Neural cell (in vitro differentiated cells): ENCODE measurements at regions not wholly inside any gene's neighbourhood (a gene's known extent, or its start where the extent isn't known, plus 50 kb on each side); places are given as distances from the start of the nearest gene placed in this dataset.

ENCODE experiments used
- H2AFZ ChIP-seq: fragments of 200-600, 300-800 bp; sonication (generic), shearing (Covaris generic); 2 replicates; pipeline ENCODE4 v1.6.0; 2014; ENCODE audit warnings: low read depth, mild to moderate bottlenecking, antibody characterized with exemption, low read length, moderate library complexity
- H3F3A ChIP-seq: fragments of 200-600 bp; shearing (Covaris generic); 2 replicates; pipeline ENCODE4 v1.6.1; 2016; ENCODE audit warnings: mild to moderate bottlenecking, moderate library complexity, mixed read lengths, antibody characterized with exemption, low read length; ENCODE audit not compliant: insufficient read depth, poor library complexity, severe bottlenecking
- H3K27ac ChIP-seq: fragments of 200-600, 300-800 bp; sonication (generic), shearing (Covaris generic); 2 replicates; pipeline ENCODE4 v1.5.1; 2014; ENCODE audit warnings: mild to moderate bottlenecking, low read length, moderate library complexity
- H3K27me3 ChIP-seq: fragments of 300-800, 200-600 bp; sonication (generic), shearing (Covaris generic); 2 replicates; pipeline ENCODE4 v1.6.0; 2014; ENCODE audit warnings: mild to moderate bottlenecking, low read depth, low read length, moderate library complexity; ENCODE audit not compliant: insufficient read depth
- H3K36me3 ChIP-seq: fragments of 300-800, 200-600 bp; sonication (generic), shearing (Covaris generic); 2 replicates; pipeline ENCODE4 v1.5.1; 2014; ENCODE audit warnings: mild to moderate bottlenecking, antibody characterized with exemption, low read length, moderate library complexity; ENCODE audit not compliant: insufficient read depth
- H3K4me2 ChIP-seq: fragments of 300-800, 200-600 bp; sonication (generic), shearing (Covaris generic); 2 replicates; pipeline ENCODE4 v1.6.0; 2014; ENCODE audit warnings: mild to moderate bottlenecking, low read length
- H3K4me3 ChIP-seq: fragments of 300-800, 200-600 bp; sonication (generic), shearing (Covaris generic); 2 replicates; pipeline ENCODE4 v1.5.1; 2014; ENCODE audit warnings: mild to moderate bottlenecking, low read length, moderate library complexity
- H3K79me2 ChIP-seq: fragments of 200-600 bp; shearing (Covaris generic); replicated peaks from 2 replicates; pipeline ENCODE4 v1.6.0; 2014; ENCODE audit warnings: mild to moderate bottlenecking, low read length, moderate library complexity; ENCODE audit not compliant: insufficient read depth
- H3K9ac ChIP-seq: fragments of 300-800, 200-600 bp; sonication (generic), shearing (Covaris generic); 2 replicates; pipeline ENCODE4 v1.6.1; 2016; ENCODE audit warnings: mild to moderate bottlenecking, low read length, mixed read lengths
- H3K9me2 ChIP-seq: fragments of 200-600 bp; shearing (Covaris generic); 2 replicates; pipeline ENCODE4 v1.6.1; 2016; ENCODE audit warnings: mild to moderate bottlenecking, low read length, mixed read lengths; ENCODE audit not compliant: insufficient read depth
- H3K9me3 ChIP-seq: fragments of 200-600, 300-800 bp; sonication (generic), shearing (Covaris generic); 2 replicates; pipeline ENCODE4 v1.6.1; 2016; ENCODE audit warnings: mild to moderate bottlenecking, mixed run types, low read length, moderate library complexity, mixed read lengths
- H4K20me1 ChIP-seq: fragments of 200-600 bp; shearing (Covaris generic); 2 replicates; pipeline ENCODE4 v1.6.1; 2016; ENCODE audit warnings: mild to moderate bottlenecking, mixed run types; ENCODE audit not compliant: insufficient read depth
- CTCF ChIP-seq: fragments of 450-650 bp; IDR thresholded peaks from 2 replicates; pipeline ENCODE4 v1.5.1; 2014; ENCODE audit warnings: antibody characterized with exemption, mild to moderate bottlenecking, moderate library complexity; ENCODE audit not compliant: poor library complexity, severe bottlenecking
- EP300 ChIP-seq: fragments of 450-650 bp; conservative IDR thresholded peaks from 2 replicates; pipeline ENCODE4 v1.6.1; 2014; ENCODE audit warnings: antibody characterized with exemption, mild to moderate bottlenecking, moderate library complexity; ENCODE audit not compliant: poor library complexity, severe bottlenecking
- EZH2 ChIP-seq: fragments of 200-600, 300-800 bp; shearing (Covaris generic), sonication (generic); IDR thresholded peaks from 2 replicates; pipeline ENCODE4 v1.6.1; 2014; ENCODE audit warnings: antibody characterized with exemption, low read length, borderline replicate concordance, mild to moderate bottlenecking; ENCODE audit not compliant: insufficient read depth, poor library complexity, severe bottlenecking
- MXI1 ChIP-seq: fragments of 450-650 bp; conservative IDR thresholded peaks from 2 replicates; pipeline ENCODE4 v1.6.1; 2014; ENCODE audit warnings: antibody characterized with exemption, mild to moderate bottlenecking; ENCODE audit not compliant: poor library complexity, severe bottlenecking
- POLR2AphosphoS5 ChIP-seq: IDR thresholded peaks from 2 replicates; pipeline ENCODE4 v1.6.1; 2012
- RAD21 ChIP-seq: fragments of 450-650 bp; conservative IDR thresholded peaks from 2 replicates; pipeline ENCODE4 v1.6.1; 2014; ENCODE audit warnings: antibody characterized with exemption, mild to moderate bottlenecking, moderate library complexity
- SMC3 ChIP-seq: fragments of 450-650 bp; conservative IDR thresholded peaks from 2 replicates; pipeline ENCODE4 v1.6.1; 2014; ENCODE audit warnings: antibody characterized with exemption, mild to moderate bottlenecking, moderate library complexity; ENCODE audit not compliant: poor library complexity
- TAF1 ChIP-seq: IDR thresholded peaks from 2 replicates; pipeline ENCODE4 v1.6.1; 2012; ENCODE audit warnings: low read depth
- TF ChIP-seq, protein P1 (sequence below): IDR thresholded peaks from 2 replicates; pipeline ENCODE4 v1.6.1; 2012; ENCODE audit warnings: borderline replicate concordance

GRCh38 chr10:56823849-56824248 is 462.8 kb upstream of the ZWINT start:
- no peak for TF ChIP-seq TAF1
- TF ChIP-seq, protein P1, sequence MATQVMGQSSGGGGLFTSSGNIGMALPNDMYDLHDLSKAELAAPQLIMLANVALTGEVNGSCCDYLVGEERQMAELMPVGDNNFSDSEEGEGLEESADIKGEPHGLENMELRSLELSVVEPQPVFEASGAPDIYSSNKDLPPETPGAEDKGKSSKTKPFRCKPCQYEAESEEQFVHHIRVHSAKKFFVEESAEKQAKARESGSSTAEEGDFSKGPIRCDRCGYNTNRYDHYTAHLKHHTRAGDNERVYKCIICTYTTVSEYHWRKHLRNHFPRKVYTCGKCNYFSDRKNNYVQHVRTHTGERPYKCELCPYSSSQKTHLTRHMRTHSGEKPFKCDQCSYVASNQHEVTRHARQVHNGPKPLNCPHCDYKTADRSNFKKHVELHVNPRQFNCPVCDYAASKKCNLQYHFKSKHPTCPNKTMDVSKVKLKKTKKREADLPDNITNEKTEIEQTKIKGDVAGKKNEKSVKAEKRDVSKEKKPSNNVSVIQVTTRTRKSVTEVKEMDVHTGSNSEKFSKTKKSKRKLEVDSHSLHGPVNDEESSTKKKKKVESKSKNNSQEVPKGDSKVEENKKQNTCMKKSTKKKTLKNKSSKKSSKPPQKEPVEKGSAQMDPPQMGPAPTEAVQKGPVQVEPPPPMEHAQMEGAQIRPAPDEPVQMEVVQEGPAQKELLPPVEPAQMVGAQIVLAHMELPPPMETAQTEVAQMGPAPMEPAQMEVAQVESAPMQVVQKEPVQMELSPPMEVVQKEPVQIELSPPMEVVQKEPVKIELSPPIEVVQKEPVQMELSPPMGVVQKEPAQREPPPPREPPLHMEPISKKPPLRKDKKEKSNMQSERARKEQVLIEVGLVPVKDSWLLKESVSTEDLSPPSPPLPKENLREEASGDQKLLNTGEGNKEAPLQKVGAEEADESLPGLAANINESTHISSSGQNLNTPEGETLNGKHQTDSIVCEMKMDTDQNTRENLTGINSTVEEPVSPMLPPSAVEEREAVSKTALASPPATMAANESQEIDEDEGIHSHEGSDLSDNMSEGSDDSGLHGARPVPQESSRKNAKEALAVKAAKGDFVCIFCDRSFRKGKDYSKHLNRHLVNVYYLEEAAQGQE: no peak
- TF ChIP-seq CTCF: peak; percentile 32
- TF ChIP-seq MXI1: no peak
- no peak for TF ChIP-seq POLR2AphosphoS5
- Histone ChIP-seq H4K20me1 (no peaks in the 10 kb centered on the region), H3K36me3 (no peaks in the 10 kb centered on the region), H3F3A (no peaks in the 10 kb centered on the region), H3K4me3 (no peak overlapping the region), H3K4me2 (no peak overlapping the region), H3K27me3 (no peaks in the 10 kb centered on the region), H3K9ac (no peak overlapping the region), H2AFZ (no peak overlapping the region), H3K9me2 (no peaks in the 10 kb centered on the region), H3K9me3 (no peaks in the 10 kb centered on the region), H3K79me2 (no peaks in the 10 kb centered on the region), H3K27ac (no peak overlapping the region)

GRCh38 chr10:56805022-56805421 is 444.0 kb upstream of the ZWINT start:
- no peaks in the 10 kb centered on the region for H4K20me1 ChIP-seq
- H3K4me2 ChIP-seq: no peak overlapping the region
- H3F3A ChIP-seq: no peaks in the 10 kb centered on the region
- no peak overlapping the region for H3K9ac ChIP-seq
- no peaks in the 10 kb centered on the region for H3K79me2 ChIP-seq
- TF ChIP-seq CTCF (no peak), SMC3 (no peak), EZH2 (no peak), POLR2AphosphoS5 (no peak), MXI1 (no peak), TAF1 (no peak), RAD21 (no peak), EP300 (no peak)
- TF ChIP-seq, protein P1: no peak
- H3K27ac ChIP-seq: no peak overlapping the region
- H3K9me3 ChIP-seq: no peaks in the 10 kb centered on the region
- H3K27me3 ChIP-seq: no peaks in the 10 kb centered on the region
- no peak overlapping the region for H2AFZ ChIP-seq
- H3K4me3 ChIP-seq: no peak overlapping the region
- H3K36me3 ChIP-seq: no peaks in the 10 kb centered on the region
- H3K9me2 ChIP-seq: no peaks in the 10 kb centered on the region
